Activated B cell treated with CpG ODN at 0.5 μM for 24 hours (primary cell): ENCODE measurements at regions not wholly inside any gene's neighbourhood (a gene's known extent, or its start where the extent isn't known, plus 50 kb on each side); places are given as distances from the start of the nearest gene placed in this dataset.
A peak's percentile ranks its signal among the peaks of the same experiment; 100 is the strongest.

Source experiments
- ATAC-seq: fragments of 200-7000 bp; cut with Tn5 transposase; one replicate; pipeline ENCODE4 v1.10.0; 2021; ENCODE audit warnings: low read depth, mild to moderate bottlenecking, moderate library complexity
- CTCF ChIA-PET: fragments of 350-600 bp; sonication (Branson Sonifier 250); formaldehyde crosslinking; loops from one replicate; lab custom pipeline; 2021; ENCODE audit warnings: antibody characterized with exemption; lab: Charles Lee
- POLR2A ChIA-PET: fragments of 350-600 bp; sonication (Branson Sonifier 250); formaldehyde crosslinking; loops from one replicate; lab custom pipeline; 2021; ENCODE audit warnings: antibody characterized with exemption; lab: Charles Lee
- DNase-seq: peaks from one replicate; pipeline ENCODE4 v3.0.0; 2022
- H3K27ac Mint-ChIP-seq: one replicate; pipeline ENCODE4 v1.8.0; 2020; ENCODE audit warnings: mixed read lengths
- H3K27me3 Mint-ChIP-seq: one replicate; pipeline ENCODE4 v1.8.0; 2021; ENCODE audit warnings: mixed read lengths
- H3K36me3 Mint-ChIP-seq: one replicate; pipeline ENCODE4 v1.8.0; 2021; ENCODE audit warnings: low read depth, mixed read lengths
- H3K4me1 Mint-ChIP-seq: one replicate; pipeline ENCODE4 v1.8.0; 2021; ENCODE audit warnings: mixed read lengths
- H3K4me3 Mint-ChIP-seq: one replicate; pipeline ENCODE4 v1.8.0; 2020; ENCODE audit warnings: mild to moderate bottlenecking, mixed read lengths
- H3K9me3 Mint-ChIP-seq: one replicate; pipeline ENCODE4 v1.8.0; 2020; ENCODE audit warnings: mixed read lengths
- CTCF ChIP-seq: fragments of 200-600 bp; IDR thresholded peaks from one replicate; pipeline ENCODE4 v1.8.0; 2022; ENCODE audit warnings: antibody characterized with exemption, mild to moderate bottlenecking
- intact Hi-C: fragments of 100-400 bp; cut with micrococcal nuclease; formaldehyde crosslinking; loops from one replicate; pipeline ENCODE4 v1.15.1; 2024

- DNase-seq: no peak
- no peak for TF ChIP-seq CTCF
- ChIA-PET CTCF (interaction anchor here (1.9 kb wide), 1 partner anchor 36 kb away, joined by 4 read pairs; no protein-coding TSS in a partner anchor), POLR2A (no interaction called here)
- H3K9me3 Mint-ChIP-seq: no peaks in the 10 kb centered on the region
- no peak overlapping the region for H3K27ac Mint-ChIP-seq
- intact Hi-C loops: no loop called here
- H3K27me3 Mint-ChIP-seq: no peaks in the 10 kb centered on the region
- H3K4me3 Mint-ChIP-seq: no peak overlapping the region
- no peaks in the 10 kb centered on the region for H3K36me3 Mint-ChIP-seq
- no peak for ATAC-seq
- H3K4me1 Mint-ChIP-seq: peaks cover 10% of the 10 kb centered on the region
These were observed 125.0 kb upstream of the CDC42EP3 start for GRCh38 chr2:37796481-37796880.

GRCh38 chr2:37797081-37797480, 125.6 kb upstream of the CDC42EP3 start:
- H3K27me3 Mint-ChIP-seq: no peaks in the 10 kb centered on the region
- no peak overlapping the region for H3K4me3 Mint-ChIP-seq
- intact Hi-C loops: no loop called here
- H3K9me3 Mint-ChIP-seq: no peaks in the 10 kb centered on the region
- CTCF ChIA-PET: interaction anchor here (1.9 kb wide), 1 partner anchor 35 kb away, joined by 4 read pairs; no protein-coding TSS in a partner anchor
- DNase-seq (no peak), ATAC-seq (no peak)
- POLR2A ChIA-PET: no interaction called here
- H3K27ac Mint-ChIP-seq: no peak overlapping the region
- TF ChIP-seq CTCF: no peak
- H3K36me3 Mint-ChIP-seq: no peaks in the 10 kb centered on the region
- peaks cover 10% of the 10 kb centered on the region for H3K4me1 Mint-ChIP-seq

GRCh38 chr2:37798315-37799005, 126.6 kb upstream of the RMDN2 start:
- Mint-ChIP-seq H3K9me3 (no peaks in the 10 kb centered on the region), H3K36me3 (no peaks in the 10 kb centered on the region), H3K27me3 (no peaks in the 10 kb centered on the region), H3K27ac (no peak overlapping the region), H3K4me1 (peaks cover 10% of the 10 kb centered on the region), H3K4me3 (no peak overlapping the region)
- DNase-seq (no peak), ATAC-seq (peak; percentile 50)
- TF ChIP-seq CTCF: no peak
- ChIA-PET POLR2A (no interaction called here), CTCF (no interaction called here)
- intact Hi-C loops: no loop called here

GRCh38 chr2:37800176-37800858, 124.8 kb upstream of the RMDN2 start:
- ChIA-PET POLR2A (no interaction called here), CTCF (no interaction called here)
- DNase-seq (no peak), ATAC-seq (no peak)
- no peaks in the 10 kb centered on the region for H3K9me3 Mint-ChIP-seq
- no peak for TF ChIP-seq CTCF
- peaks cover 10% of the 10 kb centered on the region for H3K4me1 Mint-ChIP-seq
- no peak overlapping the region for H3K4me3 Mint-ChIP-seq
- no peaks in the 10 kb centered on the region for H3K27me3 Mint-ChIP-seq
- intact Hi-C loops: no loop called here
- no peak overlapping the region for H3K27ac Mint-ChIP-seq
- H3K36me3 Mint-ChIP-seq: no peaks in the 10 kb centered on the region

- intact Hi-C loops: no loop called here
- Mint-ChIP-seq H3K4me1 (peaks cover 10% of the 10 kb centered on the region), H3K36me3 (no peaks in the 10 kb centered on the region), H3K27me3 (no peaks in the 10 kb centered on the region), H3K4me3 (no peak overlapping the region), H3K9me3 (peaks cover 3% of the 10 kb centered on the region), H3K27ac (no peak overlapping the region)
- ChIA-PET CTCF (interaction anchor here (1.0 kb wide), 1 partner anchor 10 kb away, joined by 3 read pairs; no protein-coding TSS in a partner anchor), POLR2A (no interaction called here)
- no peak for TF ChIP-seq CTCF
- DNase-seq (no peak), ATAC-seq (no peak)
These were observed 122.8 kb upstream of the RMDN2 start for GRCh38 chr2:37802211-37802752.
